Frontal cortex (tissue), 3 donors: ENCODE measurements at regions not wholly inside any gene's neighbourhood (a gene's known extent, or its start where the extent isn't known, plus 50 kb on each side); places are given as distances from the start of the nearest gene placed in this dataset.

Experiments used
- DNase-seq, 2 donors: peaks; one replicate each; pipeline ENCODE4 v3.0.0; 2012; ENCODE audit warnings: low spot score in 2 of 2
- FAIRE-seq: peaks from 2 replicates; lab custom pipeline; 2012; peaks lifted over from hg19 to GRCh38; lab: Jason Lieb, UNC
- donor health status: control.
- donor health status: control.
- donor health status: control.

- DNase-seq (no peak), FAIRE-seq (no peak)
Measured at GRCh38 chr17:77656054-77656453, 302.4 kb upstream of the TNRC6C start.

GRCh38 chr17:77657839-77658238, 300.7 kb upstream of the TNRC6C start:
- DNase-seq (no peak), FAIRE-seq (no peak)

GRCh38 chr17:77660524-77660923, 298.0 kb upstream of the TNRC6C start:
- DNase-seq (no peak), FAIRE-seq (no peak)

GRCh38 chr17:77662833-77663232, 295.7 kb upstream of the TNRC6C start:
- no peak for DNase-seq
- FAIRE-seq: no peak

GRCh38 chr17:77664097-77664729, 294.3 kb upstream of the TNRC6C start:
- FAIRE-seq (no peak), DNase-seq (no peak)

GRCh38 chr17:77665833-77666232, 292.7 kb upstream of the TNRC6C start:
- FAIRE-seq (no peak), DNase-seq (no peak)

- no peak for DNase-seq
- no peak for FAIRE-seq
Measured at GRCh38 chr17:77666462-77666861, 292.0 kb upstream of the TNRC6C start.

GRCh38 chr17:77666881-77667395, 291.6 kb upstream of the TNRC6C start:
- no peak for FAIRE-seq
- DNase-seq: no peak

- DNase-seq: no peak
- FAIRE-seq: no peak
Measured at GRCh38 chr17:77667478-77667877, 291.0 kb upstream of the TNRC6C start.

- DNase-seq (no peak), FAIRE-seq (no peak)
Measured at GRCh38 chr17:77668518-77668917, 290.0 kb upstream of the TNRC6C start.

GRCh38 chr17:77670173-77670572, 288.3 kb upstream of the TNRC6C start:
- DNase-seq (no peak), FAIRE-seq (no peak)

- no peak for FAIRE-seq
- DNase-seq: no peak
Measured at GRCh38 chr17:77674358-77674757, 284.1 kb upstream of the TNRC6C start.

GRCh38 chr17:77675411-77675810, 283.1 kb upstream of the TNRC6C start:
- DNase-seq (no peak), FAIRE-seq (no peak)

- FAIRE-seq (no peak), DNase-seq (no peak)
Measured at GRCh38 chr17:77675816-77676215, 282.7 kb upstream of the TNRC6C start.

- no peak for FAIRE-seq
- DNase-seq: no peak
Measured at GRCh38 chr17:77676237-77676661, 282.3 kb upstream of the TNRC6C start.

GRCh38 chr17:77677211-77677610, 281.3 kb upstream of the TNRC6C start:
- no peak for FAIRE-seq
- DNase-seq: no peak

- FAIRE-seq (no peak), DNase-seq (no peak)
Measured at GRCh38 chr17:77677630-77678029, 280.9 kb upstream of the TNRC6C start.

GRCh38 chr17:77679589-77679988, 278.9 kb upstream of the TNRC6C start:
- DNase-seq (no peak), FAIRE-seq (no peak)

- no peak for DNase-seq
- no peak for FAIRE-seq
Measured at GRCh38 chr17:77681861-77682260, 276.6 kb upstream of the TNRC6C start.

- FAIRE-seq (no peak), DNase-seq (no peak)
Measured at GRCh38 chr17:77684803-77685798, 273.4 kb upstream of the TNRC6C start.

- FAIRE-seq (no peak), DNase-seq (no peak)
Measured at GRCh38 chr17:77685881-77686486, 272.5 kb upstream of the TNRC6C start.
